ENCODE measurements at regions not wholly inside any gene's neighbourhood (a gene's known extent, or its start where the extent isn't known, plus 50 kb on each side); places are given as distances from the start of the nearest gene placed in this dataset.

DNA sequence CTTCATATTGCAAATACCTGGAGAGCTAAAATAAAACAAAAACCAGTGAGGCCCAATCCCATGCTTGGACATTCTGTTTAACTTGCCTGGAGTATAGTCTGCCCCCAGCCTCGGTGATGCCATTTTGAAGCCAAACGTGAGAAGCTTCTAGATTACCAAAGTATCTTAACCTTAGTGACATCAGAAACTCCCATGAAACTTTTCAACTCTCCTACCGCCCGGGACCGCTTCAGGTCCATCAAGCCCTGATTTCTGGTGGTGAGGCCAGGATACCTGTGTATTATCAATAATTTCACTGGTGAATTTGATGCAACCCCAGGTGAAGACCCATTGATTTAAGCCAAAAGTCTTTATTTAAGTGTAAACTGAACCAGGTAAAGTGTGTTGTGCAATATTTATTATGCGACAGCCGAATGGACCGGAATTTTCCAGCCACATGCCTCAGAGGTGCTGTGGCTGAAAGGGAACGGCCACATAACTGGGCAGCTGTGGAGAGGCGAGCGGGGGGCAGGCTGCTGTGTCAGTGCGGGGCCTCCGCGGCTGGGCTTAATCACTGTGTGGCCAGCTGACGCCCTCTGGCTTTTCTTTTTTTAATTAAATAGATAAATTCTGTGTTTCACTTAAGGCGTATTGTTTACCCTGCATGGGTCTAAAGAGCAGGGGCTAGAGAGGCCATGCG lies 385.5 kb upstream of the B3GAT1 start:
- no peak for ATAC-seq
- TF ChIP-seq, protein P1, sequence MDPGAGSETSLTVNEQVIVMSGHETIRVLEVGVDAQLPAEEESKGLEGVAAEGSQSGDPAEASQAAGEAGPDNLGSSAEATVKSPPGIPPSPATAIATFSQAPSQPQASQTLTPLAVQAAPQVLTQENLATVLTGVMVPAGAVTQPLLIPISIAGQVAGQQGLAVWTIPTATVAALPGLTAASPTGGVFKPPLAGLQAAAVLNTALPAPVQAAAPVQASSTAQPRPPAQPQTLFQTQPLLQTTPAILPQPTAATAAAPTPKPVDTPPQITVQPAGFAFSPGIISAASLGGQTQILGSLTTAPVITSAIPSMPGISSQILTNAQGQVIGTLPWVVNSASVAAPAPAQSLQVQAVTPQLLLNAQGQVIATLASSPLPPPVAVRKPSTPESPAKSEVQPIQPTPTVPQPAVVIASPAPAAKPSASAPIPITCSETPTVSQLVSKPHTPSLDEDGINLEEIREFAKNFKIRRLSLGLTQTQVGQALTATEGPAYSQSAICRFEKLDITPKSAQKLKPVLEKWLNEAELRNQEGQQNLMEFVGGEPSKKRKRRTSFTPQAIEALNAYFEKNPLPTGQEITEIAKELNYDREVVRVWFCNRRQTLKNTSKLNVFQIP (CRISPR knock-in tag; IDR thresholded peaks at IDR 0.05; ENCODE audit: borderline replicate concordance, low read depth), result no peak
- no peak for TF ChIP-seq CSDC2 (CRISPR knock-in tag; IDR thresholded peaks at IDR 0.05)
- TF ChIP-seq RARB (CRISPR knock-in tag; IDR thresholded peaks at IDR 0.05), result no peak
- no peak for TF ChIP-seq TCF4 (CRISPR knock-in tag; IDR thresholded peaks at IDR 0.05; ENCODE audit: borderline replicate concordance)
- no peak for TF ChIP-seq ZNF8 (CRISPR knock-in tag; IDR thresholded peaks at IDR 0.05)
- TF ChIP-seq ZFP30 (CRISPR knock-in tag; IDR thresholded peaks at IDR 0.05), result no peak
- TF ChIP-seq TOX (CRISPR knock-in tag; IDR thresholded peaks at IDR 0.05; ENCODE audit: borderline replicate concordance), result no peak
- TF ChIP-seq OSR1 (CRISPR knock-in tag; IDR thresholded peaks at IDR 0.05), result no peak
- no peak for TF ChIP-seq BACH2 (CRISPR knock-in tag; IDR thresholded peaks at IDR 0.05; ENCODE audit: borderline replicate concordance)

DNA sequence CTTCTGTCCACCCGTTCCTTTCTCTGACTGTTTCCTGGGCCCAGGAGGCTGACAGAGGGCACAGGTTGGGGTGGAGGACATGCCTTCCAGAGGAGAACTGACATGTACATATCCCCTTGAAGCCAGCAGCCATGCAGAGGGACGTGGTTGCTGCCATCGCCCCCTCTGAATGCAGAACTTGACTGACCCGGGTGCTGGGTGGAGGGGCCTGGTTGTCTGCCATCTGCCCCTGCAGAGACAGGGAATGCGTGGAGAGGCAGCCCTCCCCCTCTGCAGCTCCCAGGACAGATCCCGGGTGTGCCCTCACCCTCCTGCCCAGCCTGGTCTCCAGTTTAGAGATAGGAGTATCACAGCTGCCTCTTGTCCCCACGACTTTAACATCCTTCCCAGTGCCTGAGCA lies 383.0 kb upstream of the B3GAT1 start:
- TF ChIP-seq CSDC2 (CRISPR knock-in tag; IDR thresholded peaks at IDR 0.05) (no peak), ARNTL (CRISPR knock-in tag; IDR thresholded peaks at IDR 0.05; ENCODE audit: borderline replicate concordance, low read depth) (no peak), PPARA (CRISPR knock-in tag; IDR thresholded peaks at IDR 0.05; ENCODE audit: borderline replicate concordance) (no peak), BACH2 (CRISPR knock-in tag; IDR thresholded peaks at IDR 0.05; ENCODE audit: borderline replicate concordance) (no peak)
- TF ChIP-seq, protein P2, sequence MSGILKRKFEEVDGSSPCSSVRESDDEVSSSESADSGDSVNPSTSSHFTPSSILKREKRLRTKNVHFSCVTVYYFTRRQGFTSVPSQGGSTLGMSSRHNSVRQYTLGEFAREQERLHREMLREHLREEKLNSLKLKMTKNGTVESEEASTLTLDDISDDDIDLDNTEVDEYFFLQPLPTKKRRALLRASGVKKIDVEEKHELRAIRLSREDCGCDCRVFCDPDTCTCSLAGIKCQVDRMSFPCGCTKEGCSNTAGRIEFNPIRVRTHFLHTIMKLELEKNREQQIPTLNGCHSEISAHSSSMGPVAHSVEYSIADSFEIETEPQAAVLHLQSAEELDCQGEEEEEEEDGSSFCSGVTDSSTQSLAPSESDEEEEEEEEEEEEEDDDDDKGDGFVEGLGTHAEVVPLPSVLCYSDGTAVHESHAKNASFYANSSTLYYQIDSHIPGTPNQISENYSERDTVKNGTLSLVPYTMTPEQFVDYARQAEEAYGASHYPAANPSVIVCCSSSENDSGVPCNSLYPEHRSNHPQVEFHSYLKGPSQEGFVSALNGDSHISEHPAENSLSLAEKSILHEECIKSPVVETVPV (CRISPR knock-in tag; IDR thresholded peaks at IDR 0.05), result no peak
- TF ChIP-seq, protein P3, sequence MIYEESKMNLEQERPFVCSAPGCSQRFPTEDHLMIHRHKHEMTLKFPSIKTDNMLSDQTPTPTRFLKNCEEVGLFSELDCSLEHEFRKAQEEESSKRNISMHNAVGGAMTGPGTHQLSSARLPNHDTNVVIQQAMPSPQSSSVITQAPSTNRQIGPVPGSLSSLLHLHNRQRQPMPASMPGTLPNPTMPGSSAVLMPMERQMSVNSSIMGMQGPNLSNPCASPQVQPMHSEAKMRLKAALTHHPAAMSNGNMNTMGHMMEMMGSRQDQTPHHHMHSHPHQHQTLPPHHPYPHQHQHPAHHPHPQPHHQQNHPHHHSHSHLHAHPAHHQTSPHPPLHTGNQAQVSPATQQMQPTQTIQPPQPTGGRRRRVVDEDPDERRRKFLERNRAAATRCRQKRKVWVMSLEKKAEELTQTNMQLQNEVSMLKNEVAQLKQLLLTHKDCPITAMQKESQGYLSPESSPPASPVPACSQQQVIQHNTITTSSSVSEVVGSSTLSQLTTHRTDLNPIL (CRISPR knock-in tag; IDR thresholded peaks at IDR 0.05; ENCODE audit: low read depth), result no peak
- TF ChIP-seq, protein P1 (CRISPR knock-in tag; IDR thresholded peaks at IDR 0.05; ENCODE audit: borderline replicate concordance, low read depth), result no peak
- ATAC-seq, result no peak

DNA sequence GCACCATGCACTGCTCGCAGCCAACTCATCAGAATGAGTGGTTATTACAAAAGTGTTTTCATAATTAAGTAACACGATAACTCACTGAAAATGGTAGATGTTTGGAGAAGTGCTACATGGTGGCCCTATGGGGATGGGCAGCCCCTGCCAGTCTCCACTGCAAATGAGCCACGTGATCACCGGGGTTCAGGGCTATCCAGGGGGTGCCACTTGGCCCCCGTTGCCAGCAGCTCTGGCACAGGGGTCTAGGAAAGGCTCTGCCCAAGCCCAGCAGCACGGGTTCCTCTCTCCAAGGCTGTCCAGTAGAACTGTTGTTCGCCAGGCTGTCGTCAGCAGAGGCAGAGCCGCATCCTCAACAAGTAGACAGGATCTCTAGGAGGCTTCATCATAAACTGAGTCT lies 382.1 kb upstream of the B3GAT1 start:
- ATAC-seq, result no peak
- no peak for TF ChIP-seq ZNF565 (CRISPR knock-in tag; conservative IDR thresholded peaks at IDR 0.05; ENCODE audit: low read depth)
- TF ChIP-seq, protein P3 (CRISPR knock-in tag; IDR thresholded peaks at IDR 0.05; ENCODE audit: low read depth), result no peak
- no peak for TF ChIP-seq ISL1 (CRISPR knock-in tag; IDR thresholded peaks at IDR 0.05)
- TF ChIP-seq PPARA (CRISPR knock-in tag; IDR thresholded peaks at IDR 0.05; ENCODE audit: borderline replicate concordance), result no peak
- TF ChIP-seq, protein P4, sequence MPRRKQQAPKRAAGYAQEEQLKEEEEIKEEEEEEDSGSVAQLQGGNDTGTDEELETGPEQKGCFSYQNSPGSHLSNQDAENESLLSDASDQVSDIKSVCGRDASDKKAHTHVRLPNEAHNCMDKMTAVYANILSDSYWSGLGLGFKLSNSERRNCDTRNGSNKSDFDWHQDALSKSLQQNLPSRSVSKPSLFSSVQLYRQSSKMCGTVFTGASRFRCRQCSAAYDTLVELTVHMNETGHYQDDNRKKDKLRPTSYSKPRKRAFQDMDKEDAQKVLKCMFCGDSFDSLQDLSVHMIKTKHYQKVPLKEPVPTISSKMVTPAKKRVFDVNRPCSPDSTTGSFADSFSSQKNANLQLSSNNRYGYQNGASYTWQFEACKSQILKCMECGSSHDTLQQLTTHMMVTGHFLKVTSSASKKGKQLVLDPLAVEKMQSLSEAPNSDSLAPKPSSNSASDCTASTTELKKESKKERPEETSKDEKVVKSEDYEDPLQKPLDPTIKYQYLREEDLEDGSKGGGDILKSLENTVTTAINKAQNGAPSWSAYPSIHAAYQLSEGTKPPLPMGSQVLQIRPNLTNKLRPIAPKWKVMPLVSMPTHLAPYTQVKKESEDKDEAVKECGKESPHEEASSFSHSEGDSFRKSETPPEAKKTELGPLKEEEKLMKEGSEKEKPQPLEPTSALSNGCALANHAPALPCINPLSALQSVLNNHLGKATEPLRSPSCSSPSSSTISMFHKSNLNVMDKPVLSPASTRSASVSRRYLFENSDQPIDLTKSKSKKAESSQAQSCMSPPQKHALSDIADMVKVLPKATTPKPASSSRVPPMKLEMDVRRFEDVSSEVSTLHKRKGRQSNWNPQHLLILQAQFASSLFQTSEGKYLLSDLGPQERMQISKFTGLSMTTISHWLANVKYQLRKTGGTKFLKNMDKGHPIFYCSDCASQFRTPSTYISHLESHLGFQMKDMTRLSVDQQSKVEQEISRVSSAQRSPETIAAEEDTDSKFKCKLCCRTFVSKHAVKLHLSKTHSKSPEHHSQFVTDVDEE (CRISPR knock-in tag; IDR thresholded peaks at IDR 0.05), result no peak
- TF ChIP-seq, protein P5, sequence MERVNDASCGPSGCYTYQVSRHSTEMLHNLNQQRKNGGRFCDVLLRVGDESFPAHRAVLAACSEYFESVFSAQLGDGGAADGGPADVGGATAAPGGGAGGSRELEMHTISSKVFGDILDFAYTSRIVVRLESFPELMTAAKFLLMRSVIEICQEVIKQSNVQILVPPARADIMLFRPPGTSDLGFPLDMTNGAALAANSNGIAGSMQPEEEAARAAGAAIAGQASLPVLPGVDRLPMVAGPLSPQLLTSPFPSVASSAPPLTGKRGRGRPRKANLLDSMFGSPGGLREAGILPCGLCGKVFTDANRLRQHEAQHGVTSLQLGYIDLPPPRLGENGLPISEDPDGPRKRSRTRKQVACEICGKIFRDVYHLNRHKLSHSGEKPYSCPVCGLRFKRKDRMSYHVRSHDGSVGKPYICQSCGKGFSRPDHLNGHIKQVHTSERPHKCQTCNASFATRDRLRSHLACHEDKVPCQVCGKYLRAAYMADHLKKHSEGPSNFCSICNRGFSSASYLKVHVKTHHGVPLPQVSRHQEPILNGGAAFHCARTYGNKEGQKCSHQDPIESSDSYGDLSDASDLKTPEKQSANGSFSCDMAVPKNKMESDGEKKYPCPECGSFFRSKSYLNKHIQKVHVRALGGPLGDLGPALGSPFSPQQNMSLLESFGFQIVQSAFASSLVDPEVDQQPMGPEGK (CRISPR knock-in tag; IDR thresholded peaks at IDR 0.05; ENCODE audit: borderline replicate concordance), result no peak
- TF ChIP-seq, protein P1 (CRISPR knock-in tag; IDR thresholded peaks at IDR 0.05; ENCODE audit: borderline replicate concordance, low read depth), result no peak
- no peak for TF ChIP-seq ZFP3 (CRISPR knock-in tag; IDR thresholded peaks at IDR 0.05)
- no peak for TF ChIP-seq GLIS3 (CRISPR knock-in tag; IDR thresholded peaks at IDR 0.05)
- no peak for TF ChIP-seq RARB (CRISPR knock-in tag; IDR thresholded peaks at IDR 0.05)
- TF ChIP-seq ZNF70 (CRISPR knock-in tag; IDR thresholded peaks at IDR 0.05), result no peak
- no peak for TF ChIP-seq TOX (CRISPR knock-in tag; IDR thresholded peaks at IDR 0.05; ENCODE audit: borderline replicate concordance)
